GM13977 (cell line): ENCODE measurements at regions not wholly inside any gene's neighbourhood (a gene's known extent, or its start where the extent isn't known, plus 50 kb on each side); places are given as distances from the start of the nearest gene placed in this dataset.
"Not testable (repeated sequence)": the region's sequence is repeated elsewhere in the genome, so short reads cannot be mapped to it uniquely, and the experiment has no call there.

ENCODE experiments used
- DNase-seq: peaks from one replicate; pipeline ENCODE4 v3.0.0; 2012; ENCODE audit warnings: low spot score
- CTCF ChIP-seq: IDR thresholded peaks from 2 replicates; pipeline ENCODE4 v1.5.1; 2012; ENCODE audit warnings: mild to moderate bottlenecking, control low read depth; ENCODE audit not compliant: insufficient read depth; ENCODE audit errors: extremely low read depth, missing control alignments
- in situ Hi-C: fragments of 300-500 bp; cut with MboI; formaldehyde crosslinking; loops from one replicate; pipeline ENCODE4 v1.12.0; 2022; ENCODE audit warnings: low sequenced_read_pairs, low pct_unique_long_range_greater_than_20kb, mixed read lengths, inconsistent platforms; ENCODE audit not compliant: unreplicated experiment

GRCh38 chr7:110442381-110442837 is 648.5 kb upstream of the LRRN3 start:
- DNase-seq = peak; percentile 24
- in situ Hi-C loops = no loop called here
- peak; percentile 53 for TF ChIP-seq CTCF

GRCh38 chr7:110446658-110447057 is 644.3 kb upstream of the LRRN3 start:
- in situ Hi-C loops = no loop called here
- DNase-seq = no peak
- no peak for TF ChIP-seq CTCF

- TF ChIP-seq CTCF = no peak
- in situ Hi-C loops = no loop called here
- peak; percentile 15 for DNase-seq
Observed at GRCh38 chr7:110448918-110449317, 642.0 kb upstream of the LRRN3 start.

- DNase-seq = no peak
- in situ Hi-C loops = no loop called here
- TF ChIP-seq CTCF = no peak
Observed at GRCh38 chr7:110454713-110455112, 636.2 kb upstream of the LRRN3 start.

- no peak for DNase-seq
- in situ Hi-C loops = no loop called here
- no peak for TF ChIP-seq CTCF
Observed at GRCh38 chr7:110461621-110462020, 629.3 kb upstream of the LRRN3 start.

GRCh38 chr7:110470420-110470819 is 620.5 kb upstream of the LRRN3 start:
- TF ChIP-seq CTCF = no peak
- in situ Hi-C loops = no loop called here
- DNase-seq = no peak

GRCh38 chr7:110472419-110472818 is 618.5 kb upstream of the LRRN3 start:
- DNase-seq, in situ Hi-C loops: not testable (repeated sequence)
